Medulla oblongata (tissue), 1 donor: ENCODE measurements at regions not wholly inside any gene's neighbourhood (a gene's known extent, or its start where the extent isn't known, plus 50 kb on each side); places are given as distances from the start of the nearest gene placed in this dataset.

Source experiments
- DNase-seq: peaks from one replicate; pipeline ENCODE4 v3.0.0-alpha.2; 2015; ENCODE audit errors: extremely low spot score

GRCh38 chr18:49658823-49659404 is 97.1 kb downstream of the LIPG start:
- DNase-seq, result no peak

- DNase-seq, result no peak
Measured at GRCh38 chr18:49656073-49656692, 94.3 kb downstream of the LIPG start.

- DNase-seq, result no peak
Measured at GRCh38 chr18:49655266-49656072, 93.6 kb downstream of the LIPG start.

GRCh38 chr18:49654347-49654746 is 92.5 kb downstream of the LIPG start:
- DNase-seq, result no peak

GRCh38 chr18:49652881-49653724 is 91.2 kb downstream of the LIPG start:
- no peak for DNase-seq

GRCh38 chr18:49651033-49651432 is 89.2 kb downstream of the LIPG start:
- no peak for DNase-seq

GRCh38 chr18:49650426-49650891 is 88.6 kb downstream of the LIPG start:
- no peak for DNase-seq

GRCh38 chr18:49648811-49649210 is 87.0 kb downstream of the LIPG start:
- no peak for DNase-seq
